ENCODE measurements at regions not wholly inside any gene's neighbourhood (a gene's known extent, or its start where the extent isn't known, plus 50 kb on each side); places are given as distances from the start of the nearest gene placed in this dataset.

DNA sequence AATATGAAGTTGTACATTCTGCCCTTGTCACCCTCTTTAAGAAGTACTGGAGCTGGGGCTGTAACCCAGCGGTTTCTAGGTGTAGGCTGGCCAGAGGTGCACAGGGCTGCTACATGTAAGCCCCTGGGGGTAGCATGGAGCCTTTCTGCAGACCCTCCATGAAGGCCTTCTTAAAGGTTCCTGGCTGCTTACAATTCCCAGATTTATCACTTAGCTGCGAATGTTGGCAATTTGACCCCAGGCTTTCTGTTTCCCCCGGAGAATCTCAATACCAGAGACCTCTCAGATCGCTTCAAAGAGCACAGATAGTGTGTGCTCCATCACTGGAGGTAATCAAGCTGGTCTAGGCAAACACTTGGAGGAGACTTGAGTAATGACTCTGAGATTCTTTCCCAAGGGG is 309.4 kb downstream of the CBLN1 start:
- TF ChIP-seq, protein P1, sequence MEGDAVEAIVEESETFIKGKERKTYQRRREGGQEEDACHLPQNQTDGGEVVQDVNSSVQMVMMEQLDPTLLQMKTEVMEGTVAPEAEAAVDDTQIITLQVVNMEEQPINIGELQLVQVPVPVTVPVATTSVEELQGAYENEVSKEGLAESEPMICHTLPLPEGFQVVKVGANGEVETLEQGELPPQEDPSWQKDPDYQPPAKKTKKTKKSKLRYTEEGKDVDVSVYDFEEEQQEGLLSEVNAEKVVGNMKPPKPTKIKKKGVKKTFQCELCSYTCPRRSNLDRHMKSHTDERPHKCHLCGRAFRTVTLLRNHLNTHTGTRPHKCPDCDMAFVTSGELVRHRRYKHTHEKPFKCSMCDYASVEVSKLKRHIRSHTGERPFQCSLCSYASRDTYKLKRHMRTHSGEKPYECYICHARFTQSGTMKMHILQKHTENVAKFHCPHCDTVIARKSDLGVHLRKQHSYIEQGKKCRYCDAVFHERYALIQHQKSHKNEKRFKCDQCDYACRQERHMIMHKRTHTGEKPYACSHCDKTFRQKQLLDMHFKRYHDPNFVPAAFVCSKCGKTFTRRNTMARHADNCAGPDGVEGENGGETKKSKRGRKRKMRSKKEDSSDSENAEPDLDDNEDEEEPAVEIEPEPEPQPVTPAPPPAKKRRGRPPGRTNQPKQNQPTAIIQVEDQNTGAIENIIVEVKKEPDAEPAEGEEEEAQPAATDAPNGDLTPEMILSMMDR (IDR thresholded peaks at IDR 0.05; ENCODE audit: extremely low read depth, low read depth, low read length) = no peak

DNA sequence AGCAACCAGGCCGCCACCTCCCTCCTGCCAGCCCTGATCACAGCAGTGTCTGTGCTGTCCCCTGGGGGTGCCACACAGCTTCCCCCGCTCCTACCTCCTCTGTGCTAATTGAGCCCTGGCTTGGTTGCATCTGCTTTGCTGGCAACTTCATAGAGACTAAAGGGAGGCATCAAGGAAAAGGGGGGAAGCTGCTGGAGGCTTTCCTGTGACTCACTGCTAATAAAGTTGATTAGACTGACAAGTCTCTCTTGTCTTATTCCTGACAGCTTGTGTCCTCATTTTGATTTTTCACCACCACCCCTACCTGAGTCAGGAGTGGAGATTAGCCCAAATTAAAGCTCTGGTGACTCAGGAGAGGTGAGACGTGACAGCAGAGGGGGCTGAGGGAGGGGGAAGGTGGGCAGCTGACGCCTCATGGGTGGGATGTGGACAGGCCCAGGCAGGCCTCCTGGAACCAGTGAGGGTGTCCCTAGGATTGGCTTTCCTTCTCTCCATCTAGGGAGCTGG is 310.0 kb downstream of the CBLN1 start:
- Histone ChIP-seq H3K4me1 (ENCODE audit: insufficient read depth, low read length) (no peaks in the 10 kb centered on the region), H2AFZ (ENCODE audit: low read length) (no peak overlapping the region), H4K20me1 (ENCODE audit: insufficient read depth, low read length) (no peaks in the 10 kb centered on the region), H3K4me3 (ENCODE audit: insufficient read depth, low read length) (no peak overlapping the region), H3K27me3 (ENCODE audit: insufficient read depth, low read length) (no peaks in the 10 kb centered on the region), H3K36me3 (ENCODE audit: insufficient read depth, low read length) (no peaks in the 10 kb centered on the region), H3K27ac (ENCODE audit: low read depth, low read length) (no peak overlapping the region), H3K79me2 (ENCODE audit: insufficient read depth, low read length) (no peaks in the 10 kb centered on the region), H3K4me2 (ENCODE audit: insufficient read depth, low read length) (no peak overlapping the region), H3K9me3 (ENCODE audit: low read depth, low read length) (no peaks in the 10 kb centered on the region)
- DNase-seq (ENCODE audit: insufficient read length, low spot score, missing footprints) = peak; percentile 72
- TF ChIP-seq, protein P1 (IDR thresholded peaks at IDR 0.05; ENCODE audit: extremely low read depth, low read depth, low read length) = no peak

More for the DNA sequence above, 309.4 kb downstream of the CBLN1 start:
- Histone ChIP-seq H2AFZ (ENCODE audit: low read length) (no peak overlapping the region), H3K36me3 (ENCODE audit: insufficient read depth, low read length) (no peaks in the 10 kb centered on the region), H3K9me3 (ENCODE audit: low read depth, low read length) (no peaks in the 10 kb centered on the region), H3K4me1 (ENCODE audit: insufficient read depth, low read length) (no peaks in the 10 kb centered on the region), H3K79me2 (ENCODE audit: insufficient read depth, low read length) (no peaks in the 10 kb centered on the region), H3K4me2 (ENCODE audit: insufficient read depth, low read length) (no peak overlapping the region), H4K20me1 (ENCODE audit: insufficient read depth, low read length) (no peaks in the 10 kb centered on the region), H3K27ac (ENCODE audit: low read depth, low read length) (no peak overlapping the region), H3K27me3 (ENCODE audit: insufficient read depth, low read length) (no peaks in the 10 kb centered on the region), H3K4me3 (ENCODE audit: insufficient read depth, low read length) (no peak overlapping the region)
- no peak for DNase-seq (ENCODE audit: insufficient read length, low spot score, missing footprints)

DNA sequence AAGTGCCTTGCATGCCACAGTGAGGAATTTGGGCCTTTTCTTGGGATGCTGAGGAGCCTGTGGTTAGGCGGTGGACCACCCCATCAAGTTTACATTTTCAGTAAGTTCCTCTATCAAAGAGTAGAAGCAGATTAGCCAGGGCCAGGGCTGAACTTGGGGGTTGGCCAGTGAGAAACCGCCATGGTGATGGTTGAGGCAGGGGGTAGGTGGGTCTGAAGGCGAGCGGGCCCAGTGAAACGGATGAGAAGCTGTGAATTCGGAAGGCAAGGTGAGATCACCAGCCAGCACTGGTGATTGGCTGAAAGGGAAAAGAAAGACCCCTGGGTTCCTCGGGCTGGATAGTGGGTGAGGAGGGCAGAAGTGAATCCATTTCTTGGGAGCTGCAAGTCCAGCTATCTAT is 311.4 kb downstream of the CBLN1 start:
- no peaks in the 10 kb centered on the region for H4K20me1 ChIP-seq (ENCODE audit: insufficient read depth, low read length)
- no peak overlapping the region for H3K4me3 ChIP-seq (ENCODE audit: insufficient read depth, low read length)
- H3K27me3 ChIP-seq (ENCODE audit: insufficient read depth, low read length) = no peaks in the 10 kb centered on the region
- no peak overlapping the region for H2AFZ ChIP-seq (ENCODE audit: low read length)
- H3K36me3 ChIP-seq (ENCODE audit: insufficient read depth, low read length) = no peaks in the 10 kb centered on the region
- no peaks in the 10 kb centered on the region for H3K9me3 ChIP-seq (ENCODE audit: low read depth, low read length)
- no peak overlapping the region for H3K27ac ChIP-seq (ENCODE audit: low read depth, low read length)
- H3K79me2 ChIP-seq (ENCODE audit: insufficient read depth, low read length) = no peaks in the 10 kb centered on the region
- TF ChIP-seq, protein P1 (IDR thresholded peaks at IDR 0.05; ENCODE audit: extremely low read depth, low read depth, low read length) = no peak
- H3K4me2 ChIP-seq (ENCODE audit: insufficient read depth, low read length) = no peak overlapping the region
- peaks cover 5% of the 10 kb centered on the region for H3K4me1 ChIP-seq (ENCODE audit: insufficient read depth, low read length)
- DNase-seq (ENCODE audit: insufficient read length, low spot score, missing footprints) = no peak

DNA sequence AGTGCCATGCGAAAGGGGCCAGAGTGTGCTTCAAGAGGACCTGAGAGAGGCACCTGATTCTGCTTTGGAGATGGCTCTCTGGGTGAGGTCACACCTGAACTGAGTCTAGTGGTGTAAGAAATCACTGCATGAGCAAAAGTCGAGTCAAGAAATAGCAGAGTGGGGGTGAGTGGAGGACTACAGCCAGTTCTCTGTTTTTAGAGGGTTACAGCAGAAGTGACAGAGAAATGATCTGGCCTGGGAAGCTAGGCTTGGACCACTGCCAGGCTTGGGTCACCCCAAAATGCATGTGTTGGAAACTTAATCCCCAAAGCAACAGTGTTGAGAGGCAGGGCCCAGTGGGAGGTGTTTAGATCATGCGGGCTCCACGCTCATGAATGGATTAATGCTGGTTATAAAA is 312.0 kb downstream of the CBLN1 start:
- H3K27ac ChIP-seq (ENCODE audit: low read depth, low read length) = no peak overlapping the region
- no peak overlapping the region for H3K4me3 ChIP-seq (ENCODE audit: insufficient read depth, low read length)
- H3K9me3 ChIP-seq (ENCODE audit: low read depth, low read length) = no peaks in the 10 kb centered on the region
- TF ChIP-seq, protein P1 (IDR thresholded peaks at IDR 0.05; ENCODE audit: extremely low read depth, low read depth, low read length) = no peak
- no peak for DNase-seq (ENCODE audit: insufficient read length, low spot score, missing footprints)
- no peak overlapping the region for H2AFZ ChIP-seq (ENCODE audit: low read length)
- H4K20me1 ChIP-seq (ENCODE audit: insufficient read depth, low read length) = no peaks in the 10 kb centered on the region
- H3K4me2 ChIP-seq (ENCODE audit: insufficient read depth, low read length) = no peak overlapping the region
- H3K4me1 ChIP-seq (ENCODE audit: insufficient read depth, low read length) = peaks cover 10% of the 10 kb centered on the region
- H3K79me2 ChIP-seq (ENCODE audit: insufficient read depth, low read length) = no peaks in the 10 kb centered on the region
- no peaks in the 10 kb centered on the region for H3K27me3 ChIP-seq (ENCODE audit: insufficient read depth, low read length)
- H3K36me3 ChIP-seq (ENCODE audit: insufficient read depth, low read length) = no peaks in the 10 kb centered on the region
